ENCODE measurements at regions not wholly inside any gene's neighbourhood (a gene's known extent, or its start where the extent isn't known, plus 50 kb on each side); places are given as distances from the start of the nearest gene placed in this dataset.

GRCh38 chr6:170043881-170044790 is 246.7 kb downstream of the DLL1 start:
- TF ChIP-seq CTCF (IDR thresholded peaks at IDR 0.05; ENCODE audit: borderline replicate concordance, extremely low read depth, low read length, poor library complexity, severe bottlenecking) (no peak), EZH2 (IDR thresholded peaks at IDR 0.05; ENCODE audit: borderline replicate concordance, low read depth, low read length, severe bottlenecking) (no peak)

All from DND-41 (cell line).